Dermis blood vessel endothelial cell (primary cell): ENCODE measurements at regions not wholly inside any gene's neighbourhood (a gene's known extent, or its start where the extent isn't known, plus 50 kb on each side); places are given as distances from the start of the nearest gene placed in this dataset.
"Not testable (repeated sequence)": the region's sequence is repeated elsewhere in the genome, so short reads cannot be mapped to it uniquely, and the experiment has no call there.

Source experiments
- DNase-seq: peaks from one replicate; pipeline ENCODE4 v3.0.0; 2010

DNA sequence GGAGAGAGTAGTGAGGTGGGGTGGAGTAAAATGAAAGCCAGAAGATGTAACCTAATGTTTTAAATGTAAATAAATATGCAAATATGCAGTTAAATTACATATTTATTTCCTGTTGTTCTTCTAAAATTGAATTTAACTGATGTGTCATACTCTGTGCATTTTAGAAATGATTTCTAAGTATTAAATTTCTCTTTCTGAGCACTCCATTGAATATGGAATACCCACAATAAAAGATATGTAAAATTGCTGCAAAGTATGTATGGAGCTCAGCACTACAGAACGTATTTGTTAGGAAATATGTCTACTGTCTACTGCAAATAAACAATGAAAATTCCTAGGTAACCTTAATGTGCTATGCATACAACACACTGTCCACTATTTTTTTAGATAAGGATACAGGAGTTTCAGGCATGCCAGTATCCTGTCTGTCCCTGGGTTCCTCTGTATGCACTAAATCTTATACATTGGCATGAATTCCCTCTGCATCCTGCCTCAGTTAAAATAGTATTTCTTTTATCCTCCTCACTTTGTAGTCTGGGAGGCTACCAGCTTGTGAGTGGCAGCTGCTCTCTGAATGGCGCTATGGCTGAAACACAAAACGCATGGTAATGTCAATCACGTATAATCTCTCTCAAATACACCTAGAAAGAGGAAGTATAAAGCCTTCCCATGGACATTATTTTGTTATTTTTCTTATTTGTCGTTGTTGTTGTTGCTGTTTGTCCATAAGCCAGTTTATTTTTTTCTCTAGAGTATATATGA lies 579.5 kb downstream of the PYDC2 start:
- no peak for DNase-seq

- no peak for DNase-seq
Observed at GRCh38 chr3:192042116-192042515, 581.2 kb downstream of the PYDC2 start.

GRCh38 chr3:192054881-192055280 lies 593.9 kb downstream of the PYDC2 start:
- peak; percentile 95 for DNase-seq

DNA sequence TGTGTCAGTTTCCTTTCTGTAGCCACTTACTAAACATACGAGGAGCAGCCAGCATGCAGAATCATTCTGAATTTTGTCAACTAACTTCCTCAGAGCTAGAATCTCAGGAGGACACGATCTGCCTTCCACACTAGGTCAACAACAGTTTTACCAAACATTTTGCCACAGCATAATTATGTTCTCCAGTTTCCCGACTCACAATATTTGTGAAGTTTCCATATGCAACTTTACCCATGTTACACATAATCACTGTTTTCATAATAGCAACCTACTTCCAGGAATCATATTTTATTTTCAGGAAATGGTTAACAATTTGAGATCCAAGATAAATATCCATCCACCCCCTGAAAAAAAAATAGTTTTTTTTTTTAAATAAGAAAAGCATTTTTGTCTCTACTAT lies 595.0 kb downstream of the PYDC2 start:
- peak; percentile 35 for DNase-seq

DNA sequence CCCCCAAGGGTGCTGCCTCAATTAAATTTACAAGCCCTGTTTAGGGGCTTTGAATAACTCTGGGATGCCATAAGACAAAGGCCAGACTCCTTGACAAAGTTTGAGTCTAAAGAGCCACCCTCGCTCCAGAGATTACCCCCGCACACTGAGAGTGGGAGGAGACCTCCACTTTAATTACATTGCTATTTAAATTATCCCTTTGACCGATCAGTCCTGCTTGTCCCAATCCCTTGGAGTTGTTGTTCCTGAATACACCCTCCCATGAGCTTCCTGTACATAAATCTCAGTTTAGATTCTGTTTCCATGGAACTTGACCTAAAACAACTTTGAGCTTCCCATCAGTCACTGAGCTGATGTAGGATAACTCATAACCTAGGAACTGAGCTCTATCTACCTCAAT lies 596.3 kb downstream of the PYDC2 start:
- peak; percentile 41 for DNase-seq

- DNase-seq = no peak
Observed at GRCh38 chr3:192060160-192060781, 599.3 kb downstream of the PYDC2 start.

- DNase-seq = no peak
Observed at GRCh38 chr3:192061426-192061825, 600.5 kb downstream of the PYDC2 start.

DNA sequence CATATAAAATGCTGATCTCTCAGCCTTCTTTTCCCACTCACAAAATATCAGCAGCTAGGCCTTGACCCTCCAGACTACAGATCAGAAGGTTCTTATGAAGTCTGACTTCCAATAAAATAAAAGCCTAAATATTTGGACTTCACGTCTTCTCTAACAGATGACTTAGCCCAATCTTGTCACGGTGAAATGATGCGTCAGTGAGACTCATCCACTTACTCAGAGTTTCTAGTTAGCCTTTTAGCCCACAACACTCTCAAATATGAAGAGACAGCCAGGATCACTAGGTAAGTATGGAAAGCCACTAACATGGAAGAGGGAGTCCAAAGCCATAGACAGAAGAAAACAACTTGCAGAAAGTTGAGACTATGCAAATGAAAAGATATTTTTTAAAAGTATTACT lies 601.2 kb downstream of the PYDC2 start:
- DNase-seq = no peak

GRCh38 chr3:192063570-192063969 lies 602.6 kb downstream of the PYDC2 start:
- DNase-seq = peak; percentile 82

- DNase-seq = no peak
Observed at GRCh38 chr3:192064959-192065358, 604.0 kb downstream of the PYDC2 start.

GRCh38 chr3:192066253-192066652 lies 605.3 kb downstream of the PYDC2 start:
- not testable (repeated sequence) for DNase-seq

DNA sequence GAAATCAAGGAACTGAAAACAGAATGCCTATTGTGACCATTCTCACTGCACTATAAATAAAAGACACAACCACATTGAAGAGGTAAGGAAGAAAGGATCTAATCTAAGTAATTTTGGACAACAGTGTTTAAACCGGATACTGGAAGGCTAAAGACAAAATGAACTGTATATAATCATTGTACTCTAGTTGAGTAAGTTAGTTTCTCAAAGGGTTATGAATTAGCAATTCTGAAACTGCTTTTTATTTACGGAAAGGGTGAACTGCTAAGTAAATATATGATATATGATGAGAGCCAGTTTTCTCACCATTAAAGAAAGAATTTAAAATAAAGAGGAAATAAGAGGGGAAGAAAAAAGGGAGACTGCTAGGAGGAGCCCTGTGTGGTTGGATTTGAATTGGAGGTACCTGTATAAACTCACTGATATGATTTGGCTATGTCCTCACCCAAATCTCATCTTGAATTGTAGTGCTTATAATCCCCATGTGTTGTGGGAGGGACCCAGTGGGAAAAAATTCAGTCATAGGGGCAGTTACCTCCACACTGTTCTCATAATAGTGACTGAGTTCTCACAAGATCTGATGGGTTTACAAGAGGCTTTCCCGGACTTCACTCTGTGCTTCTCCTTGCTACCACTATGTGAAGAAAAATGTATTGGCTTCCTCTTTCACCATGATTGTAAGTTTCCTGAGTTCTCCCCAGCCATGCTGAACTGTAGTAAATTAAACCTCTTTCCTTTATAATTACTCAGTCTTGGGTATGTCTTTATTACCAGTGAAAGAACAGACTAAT lies 607.7 kb downstream of the PYDC2 start:
- no peak for DNase-seq

GRCh38 chr3:192077795-192078497 lies 617.0 kb downstream of the PYDC2 start:
- DNase-seq = no peak

DNA sequence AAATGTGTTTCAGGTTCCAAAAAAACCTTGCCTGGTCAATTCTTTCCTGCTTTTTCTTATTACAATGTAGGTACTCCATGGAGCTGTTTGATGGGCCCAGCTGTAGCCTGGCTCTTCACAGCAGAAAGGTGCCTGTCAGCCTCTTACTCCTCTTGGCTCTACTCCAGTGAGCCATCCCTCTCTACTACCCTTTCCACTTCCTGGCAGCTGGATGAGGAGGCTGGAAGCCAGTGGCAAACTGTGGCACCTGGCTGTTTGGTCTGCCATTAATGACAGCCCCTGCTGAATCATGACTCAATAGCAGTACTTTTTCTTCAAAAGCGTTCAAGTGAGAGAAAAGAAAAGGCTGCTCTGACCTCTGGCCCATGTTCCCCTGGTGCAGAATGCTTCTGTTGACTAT lies 618.1 kb downstream of the PYDC2 start:
- DNase-seq = no peak

DNA sequence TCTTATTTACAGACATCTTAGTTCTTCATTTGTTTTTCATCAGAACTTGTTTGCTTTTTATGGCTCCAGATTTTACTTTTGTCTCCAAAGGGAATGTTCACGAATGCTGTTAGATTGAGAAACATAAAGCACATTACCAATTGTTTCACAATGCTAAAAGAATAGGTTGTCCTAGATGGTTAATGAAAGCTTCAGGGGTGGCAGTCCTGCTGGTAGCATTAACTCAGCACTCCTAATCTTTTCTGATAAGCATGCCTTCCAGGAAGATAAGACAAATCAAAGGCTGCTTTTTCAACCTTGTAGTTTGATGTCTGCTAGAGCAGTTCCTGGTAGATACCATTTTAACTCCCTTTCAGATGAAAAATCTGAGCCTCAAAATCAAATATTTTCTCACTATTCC lies 619.4 kb downstream of the PYDC2 start:
- DNase-seq = no peak

GRCh38 chr3:192082730-192083660 lies 622.0 kb downstream of the PYDC2 start:
- no peak for DNase-seq
